GM12874 (cell line): ENCODE measurements at regions not wholly inside any gene's neighbourhood (a gene's known extent, or its start where the extent isn't known, plus 50 kb on each side); places are given as distances from the start of the nearest gene placed in this dataset.

ENCODE experiments used
- TF ChIP-seq, protein P1 (sequence below): IDR thresholded peaks from 2 replicates; pipeline ENCODE4 v1.5.1; 2011; ENCODE audit warnings: low read depth, mild to moderate bottlenecking, control low read depth, low read length, moderate library complexity; ENCODE audit not compliant: insufficient read depth

DNA sequence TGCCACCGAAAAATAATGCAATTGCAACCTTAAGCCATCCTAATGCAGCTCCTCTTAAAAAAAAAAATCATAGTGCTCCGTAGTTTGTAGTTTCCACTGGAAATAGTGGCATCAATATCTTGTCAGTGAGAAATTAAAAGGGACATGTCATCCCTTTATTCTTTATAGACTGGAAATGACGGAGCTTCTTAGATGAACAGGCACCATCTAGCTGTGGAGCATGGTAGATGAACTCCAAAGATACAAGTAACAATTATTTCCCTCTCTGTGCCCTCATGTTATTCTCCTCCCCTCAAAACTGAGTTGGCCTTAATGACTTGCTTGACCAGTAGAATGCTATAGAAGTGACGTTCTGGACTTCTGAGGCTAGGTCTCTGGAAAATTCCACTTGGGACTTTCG lies 268.1 kb upstream of the SPTLC3 start:
- TF ChIP-seq, protein P1, sequence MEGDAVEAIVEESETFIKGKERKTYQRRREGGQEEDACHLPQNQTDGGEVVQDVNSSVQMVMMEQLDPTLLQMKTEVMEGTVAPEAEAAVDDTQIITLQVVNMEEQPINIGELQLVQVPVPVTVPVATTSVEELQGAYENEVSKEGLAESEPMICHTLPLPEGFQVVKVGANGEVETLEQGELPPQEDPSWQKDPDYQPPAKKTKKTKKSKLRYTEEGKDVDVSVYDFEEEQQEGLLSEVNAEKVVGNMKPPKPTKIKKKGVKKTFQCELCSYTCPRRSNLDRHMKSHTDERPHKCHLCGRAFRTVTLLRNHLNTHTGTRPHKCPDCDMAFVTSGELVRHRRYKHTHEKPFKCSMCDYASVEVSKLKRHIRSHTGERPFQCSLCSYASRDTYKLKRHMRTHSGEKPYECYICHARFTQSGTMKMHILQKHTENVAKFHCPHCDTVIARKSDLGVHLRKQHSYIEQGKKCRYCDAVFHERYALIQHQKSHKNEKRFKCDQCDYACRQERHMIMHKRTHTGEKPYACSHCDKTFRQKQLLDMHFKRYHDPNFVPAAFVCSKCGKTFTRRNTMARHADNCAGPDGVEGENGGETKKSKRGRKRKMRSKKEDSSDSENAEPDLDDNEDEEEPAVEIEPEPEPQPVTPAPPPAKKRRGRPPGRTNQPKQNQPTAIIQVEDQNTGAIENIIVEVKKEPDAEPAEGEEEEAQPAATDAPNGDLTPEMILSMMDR = no peak

DNA sequence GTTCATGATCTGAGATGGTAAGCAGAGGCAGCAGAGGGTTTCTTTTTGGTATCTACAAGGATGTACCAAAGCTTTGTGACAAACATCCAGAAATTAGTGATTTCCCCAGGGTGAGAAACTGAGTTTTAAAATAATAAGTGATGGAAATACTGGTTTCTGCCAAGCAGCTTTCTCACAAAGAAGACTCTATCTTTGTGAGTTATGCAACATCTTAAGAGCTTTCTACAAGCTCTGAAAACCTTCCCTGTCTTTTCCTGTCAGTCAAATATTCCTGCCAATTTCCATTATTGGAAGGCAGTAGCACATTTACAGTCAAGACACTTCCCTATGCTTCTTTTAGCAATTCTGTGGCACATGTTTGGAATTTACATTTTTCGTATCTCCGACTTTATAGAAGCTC lies 264.7 kb upstream of the SPTLC3 start:
- TF ChIP-seq, protein P1 = no peak

DNA sequence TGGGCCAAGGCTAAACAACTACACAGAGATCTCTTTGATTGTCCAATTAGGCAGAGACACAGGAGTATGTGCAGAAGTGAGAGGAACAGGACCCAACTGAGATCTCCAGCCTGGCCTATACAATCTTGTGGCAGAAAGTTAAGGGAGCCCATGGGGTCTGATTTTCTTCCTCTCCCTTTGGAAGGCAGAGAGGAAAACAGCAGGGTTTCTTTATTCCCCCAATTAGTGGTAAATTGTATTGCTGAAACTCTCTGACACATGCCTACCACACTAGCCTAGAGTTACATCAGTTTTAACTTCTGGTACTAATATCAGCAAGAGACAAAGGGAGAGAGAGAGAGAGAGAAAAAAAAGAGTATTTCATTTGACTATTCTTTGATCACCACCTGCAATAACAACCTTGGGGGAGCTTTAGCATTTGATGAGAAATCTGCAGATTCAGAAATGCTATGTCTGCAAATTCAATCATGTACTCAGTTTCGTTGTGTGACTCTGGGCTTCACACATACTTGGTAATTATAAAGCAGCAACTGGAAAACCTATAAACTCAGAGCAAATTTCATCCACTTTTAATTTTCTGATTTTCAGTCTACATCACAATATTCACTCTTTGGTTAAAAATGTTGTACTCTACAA lies 260.3 kb upstream of the SPTLC3 start:
- TF ChIP-seq, protein P1 = no peak

DNA sequence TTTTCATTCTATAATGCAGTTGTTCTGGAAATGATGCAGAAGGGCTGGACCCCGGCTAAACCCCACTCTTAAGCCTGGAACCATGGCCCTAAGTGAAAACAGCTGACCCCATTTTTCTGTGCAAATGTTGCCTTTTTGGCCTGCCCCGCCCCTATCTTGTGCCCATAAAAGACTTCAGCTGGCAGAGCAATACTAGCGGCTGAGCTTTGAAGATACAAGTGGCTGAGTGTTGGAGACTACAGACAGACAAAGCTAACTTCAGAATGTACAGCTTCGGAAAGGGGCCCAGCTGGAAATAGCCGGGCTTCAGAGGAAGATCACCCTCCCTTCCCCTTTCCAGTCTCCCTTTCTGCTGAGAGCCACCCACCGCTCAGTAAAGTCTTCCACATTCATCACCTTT lies 258.6 kb upstream of the SPTLC3 start:
- TF ChIP-seq, protein P1 = no peak

DNA sequence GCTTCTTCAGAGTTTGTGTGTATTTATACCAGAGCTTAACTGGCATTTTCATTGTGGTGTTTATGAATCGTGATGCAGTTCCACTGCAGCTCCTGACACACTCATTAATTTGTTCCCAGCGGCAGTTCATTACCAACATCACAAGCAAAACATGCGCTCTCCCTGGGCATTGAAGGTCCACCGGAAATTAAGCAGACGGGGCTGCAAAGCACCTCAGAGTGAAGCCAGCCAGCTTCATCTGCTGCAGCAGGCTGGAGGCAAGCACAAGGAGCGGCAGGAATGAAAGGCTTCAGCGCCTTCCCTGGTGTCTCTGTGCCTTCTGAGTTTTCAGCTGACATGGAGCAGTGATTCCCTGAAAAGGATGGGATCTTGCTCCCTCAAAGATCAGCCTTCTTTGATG lies 246.0 kb upstream of the SPTLC3 start:
- TF ChIP-seq, protein P1 = no peak

DNA sequence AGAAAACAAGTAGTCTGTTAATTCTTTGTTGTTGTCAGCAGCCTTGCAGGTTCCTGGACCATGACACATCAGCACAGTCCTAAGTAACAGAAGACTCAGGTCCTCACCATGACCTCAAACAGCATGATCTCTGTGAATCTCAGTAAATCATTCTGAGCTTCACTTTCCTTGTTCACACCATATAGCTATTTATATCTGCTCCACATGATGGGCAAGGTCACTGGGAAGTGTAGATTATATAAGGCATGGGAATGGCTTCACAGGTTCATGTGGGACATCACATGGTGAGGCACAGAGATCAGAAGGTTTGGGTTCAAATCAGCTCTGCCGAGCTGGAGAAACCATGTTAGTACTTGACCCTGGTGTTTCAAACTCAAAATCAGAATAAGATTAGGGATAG lies 245.4 kb upstream of the SPTLC3 start:
- TF ChIP-seq, protein P1 = no peak

DNA sequence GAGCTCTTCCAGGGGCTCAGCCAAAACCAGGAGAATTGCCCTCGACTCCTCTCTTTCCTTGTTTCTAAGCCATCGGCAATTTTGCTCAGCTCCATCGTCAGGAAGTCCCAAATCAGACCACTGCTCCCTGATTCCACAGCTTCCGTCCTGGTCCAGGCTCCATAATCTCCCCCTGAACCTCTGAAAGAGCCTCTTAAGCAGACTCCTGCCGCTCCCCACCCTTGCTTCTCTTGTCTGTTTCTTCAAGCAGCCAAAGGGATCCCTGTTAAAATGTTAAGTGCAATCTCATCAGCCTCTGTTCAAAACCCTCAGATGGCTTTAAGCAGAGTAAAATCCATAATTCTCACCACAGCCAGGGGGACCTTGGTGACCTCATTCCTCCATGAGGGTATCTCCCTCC lies 244.7 kb upstream of the SPTLC3 start:
- TF ChIP-seq, protein P1 = no peak
